HL-60/S4 treated with retinoic acid at 250 ng/mL for 4 days and 3 days (cell line): ENCODE measurements at regions not wholly inside any gene's neighbourhood (a gene's known extent, or its start where the extent isn't known, plus 50 kb on each side); places are given as distances from the start of the nearest gene placed in this dataset.
"Not testable (repeated sequence)": the region's sequence is repeated elsewhere in the genome, so short reads cannot be mapped to it uniquely, and the experiment has no call there.

Experiments
- in situ Hi-C: fragments of 300-500 bp; cut with MboI; formaldehyde crosslinking; loops from 2 replicates; pipeline ENCODE4 v1.7.0; 2022; ENCODE audit warnings: low sequenced_read_pairs

DNA sequence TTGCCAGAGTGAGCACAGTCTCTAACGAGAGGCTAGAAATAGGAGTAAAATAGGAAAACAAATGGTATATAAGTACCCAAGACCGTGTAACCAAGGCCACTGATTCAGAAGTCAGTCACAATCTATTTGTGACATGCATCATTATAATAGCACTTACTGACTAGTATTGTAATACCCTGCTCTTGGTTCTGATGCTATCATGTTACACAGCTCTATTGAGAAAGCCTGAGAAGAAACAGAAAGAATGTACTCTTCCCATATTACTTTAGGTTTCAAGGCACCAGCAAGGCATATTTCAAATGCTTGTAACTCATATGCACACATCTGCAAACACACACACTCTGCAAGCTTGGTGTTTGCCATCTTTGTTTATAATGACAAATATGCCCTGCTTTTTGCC lies 746.4 kb downstream of the SLC4A3 start:
- in situ Hi-C loops: no loop called here

DNA sequence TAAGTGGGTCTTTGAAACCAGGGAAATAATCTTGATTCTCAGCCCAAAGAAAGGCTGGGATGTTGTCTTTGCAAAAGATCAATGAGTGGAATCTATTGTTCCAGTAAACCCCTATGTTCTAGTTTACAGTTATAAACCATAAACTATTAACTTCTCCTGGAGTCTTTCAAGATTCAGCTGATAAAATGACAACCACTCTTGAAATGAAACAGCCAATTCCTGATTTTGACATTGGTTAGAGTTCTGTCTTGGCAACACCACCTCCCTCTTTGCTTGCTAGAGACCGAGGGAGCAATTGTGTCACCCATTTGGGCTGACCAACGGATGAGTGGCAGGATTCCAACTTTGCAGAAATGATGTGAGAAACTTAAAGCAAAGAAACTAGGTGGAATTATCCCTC lies 746.9 kb downstream of the SLC4A3 start:
- in situ Hi-C loops: no loop called here

DNA sequence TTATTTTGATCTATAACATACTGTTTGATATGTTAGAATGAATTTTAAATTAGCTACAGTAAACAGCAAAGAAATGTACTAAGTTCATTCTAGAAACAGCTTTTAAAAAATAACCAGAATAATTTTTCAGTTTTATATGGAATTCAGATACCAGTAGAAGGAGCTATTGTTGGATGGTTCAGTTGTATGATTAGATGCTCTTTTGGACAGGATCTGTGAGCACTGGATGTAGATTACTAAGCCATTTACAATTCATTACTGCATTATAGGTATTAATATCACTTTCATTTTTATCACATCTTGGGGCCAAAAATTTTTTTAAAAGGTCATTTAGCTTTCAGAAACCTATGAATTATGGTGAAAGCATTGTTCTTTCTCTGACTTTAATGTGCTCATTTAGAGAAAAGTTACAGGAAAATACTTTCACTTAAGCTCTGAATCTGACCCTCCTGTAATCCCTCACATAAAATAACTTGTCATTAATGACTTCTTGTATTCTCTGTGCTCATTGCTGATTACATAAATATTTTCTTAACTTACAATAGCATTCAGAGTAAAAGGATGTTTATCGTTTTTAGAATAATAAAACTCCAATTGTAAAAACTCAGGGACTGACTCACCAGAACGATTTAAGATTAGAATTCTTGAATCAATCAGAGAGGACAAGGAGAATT lies 750.2 kb downstream of the SLC4A3 start:
- in situ Hi-C loops: no loop called here

DNA sequence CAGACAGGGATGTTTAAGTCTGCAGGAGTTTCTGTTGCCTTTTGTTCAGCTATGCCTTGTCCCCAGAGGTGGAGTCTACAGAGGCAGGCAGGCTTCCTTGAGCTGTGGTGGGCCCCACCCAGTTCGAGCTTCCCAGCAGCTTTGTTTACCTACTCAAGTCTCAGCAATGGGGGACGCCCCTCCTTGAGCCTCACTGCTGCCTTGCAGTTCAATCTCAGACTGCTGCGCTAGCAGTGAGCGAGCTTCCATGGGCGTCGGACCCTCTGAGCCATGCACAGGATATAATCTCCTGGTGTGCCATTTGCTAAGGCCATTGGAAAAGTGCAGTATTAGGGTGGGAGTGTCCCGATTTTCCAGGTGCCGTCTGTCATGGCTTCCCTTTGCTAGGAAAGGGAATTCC lies 760.3 kb downstream of the SLC4A3 start:
- in situ Hi-C loops: not testable (repeated sequence)

DNA sequence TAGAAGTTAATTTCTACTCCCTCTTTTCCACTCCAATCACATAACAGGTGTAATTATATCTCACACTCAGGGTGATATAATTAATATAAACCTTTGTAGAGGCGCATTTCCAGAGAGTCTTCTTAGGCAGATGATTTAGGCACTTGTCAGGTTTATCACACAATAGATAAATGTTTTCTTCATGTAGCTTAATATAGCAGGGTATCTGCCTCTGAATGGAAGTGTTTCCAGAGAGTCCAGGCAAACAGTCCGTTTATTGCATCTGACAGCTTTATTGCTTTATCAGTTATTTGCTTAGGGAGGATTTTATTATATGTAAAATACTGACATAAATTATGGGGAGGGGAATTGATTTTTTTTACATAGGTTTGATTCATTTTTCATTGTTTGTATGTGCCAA lies 766.3 kb downstream of the SLC4A3 start:
- in situ Hi-C loops: no loop called here

DNA sequence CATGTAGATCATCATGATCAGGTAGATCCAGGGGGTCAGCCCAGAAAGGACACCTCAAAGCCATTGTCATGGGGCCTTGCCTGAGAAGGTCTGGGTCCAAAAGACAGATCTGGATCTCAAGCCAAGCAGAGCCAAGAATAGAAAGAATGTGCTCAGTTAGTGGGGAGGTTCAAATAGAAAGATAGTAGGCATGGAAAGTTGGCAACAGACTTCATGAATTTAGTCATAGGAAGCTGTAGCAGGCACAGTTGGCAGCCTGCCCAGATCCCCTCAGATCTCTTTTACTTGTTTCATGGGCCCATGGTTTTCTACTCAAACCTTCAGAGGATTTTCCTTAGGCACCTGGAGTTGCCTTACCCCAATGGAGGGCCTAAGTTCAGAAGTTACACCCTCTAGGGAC lies 767.0 kb downstream of the SLC4A3 start:
- in situ Hi-C loops: no loop called here

DNA sequence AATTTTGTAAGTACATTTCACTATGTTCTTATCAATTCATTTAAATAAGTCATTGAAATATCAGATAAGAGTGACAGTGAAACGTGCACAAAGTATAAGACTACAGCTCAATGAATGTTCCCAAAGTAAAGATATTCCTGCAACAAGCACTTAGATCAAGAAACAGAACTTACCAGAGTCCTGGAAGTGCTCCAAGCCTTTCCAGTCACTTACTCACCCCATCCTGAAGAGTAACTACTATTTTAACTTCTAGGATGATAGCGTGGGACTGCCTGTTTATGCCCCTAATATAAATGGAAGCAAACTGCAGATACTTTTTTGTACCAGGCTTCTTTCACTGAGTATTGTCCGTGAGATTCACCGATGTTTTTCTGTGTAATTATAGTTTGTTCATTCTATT lies 768.9 kb downstream of the SLC4A3 start:
- in situ Hi-C loops: no loop called here

DNA sequence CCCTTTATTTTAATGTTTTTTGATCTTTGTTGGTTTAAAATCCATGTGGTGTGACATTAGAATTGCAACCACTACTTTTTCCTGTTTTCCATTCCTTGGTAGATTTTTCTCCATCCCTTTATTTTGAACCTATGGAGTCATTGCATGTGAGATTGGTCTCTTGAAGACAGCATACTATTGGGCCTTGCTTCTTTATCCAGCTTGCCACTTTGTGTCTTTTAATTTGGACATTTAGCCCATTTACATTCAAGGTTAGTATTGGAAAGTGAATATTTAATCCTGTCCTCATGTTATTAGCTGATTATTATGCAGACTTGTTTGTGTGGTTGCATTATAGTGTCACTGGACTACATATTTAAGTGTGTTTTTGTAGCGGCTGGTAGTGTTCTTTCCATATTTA lies 782.9 kb downstream of the SLC4A3 start:
- in situ Hi-C loops: no loop called here

DNA sequence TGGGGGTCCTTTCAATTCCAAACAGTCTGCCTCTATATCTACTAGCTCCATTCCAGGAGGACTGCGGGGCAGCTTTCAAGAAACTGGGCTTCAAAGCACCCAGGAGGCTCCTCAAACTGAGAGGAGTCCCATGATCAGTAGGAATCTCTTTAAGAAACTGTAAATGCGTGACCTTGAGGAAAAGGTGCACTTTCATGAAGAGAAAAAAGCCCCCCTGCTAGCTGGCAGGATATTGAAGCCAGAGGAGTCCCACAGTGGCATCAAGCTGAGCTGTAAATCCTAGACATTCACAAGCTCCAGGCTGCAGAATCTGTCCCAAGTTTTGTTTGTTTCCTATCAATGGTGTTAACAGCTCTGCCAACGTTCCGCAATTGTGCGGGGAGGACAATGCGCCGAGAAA lies 790.1 kb downstream of the SLC4A3 start:
- in situ Hi-C loops: no loop called here

DNA sequence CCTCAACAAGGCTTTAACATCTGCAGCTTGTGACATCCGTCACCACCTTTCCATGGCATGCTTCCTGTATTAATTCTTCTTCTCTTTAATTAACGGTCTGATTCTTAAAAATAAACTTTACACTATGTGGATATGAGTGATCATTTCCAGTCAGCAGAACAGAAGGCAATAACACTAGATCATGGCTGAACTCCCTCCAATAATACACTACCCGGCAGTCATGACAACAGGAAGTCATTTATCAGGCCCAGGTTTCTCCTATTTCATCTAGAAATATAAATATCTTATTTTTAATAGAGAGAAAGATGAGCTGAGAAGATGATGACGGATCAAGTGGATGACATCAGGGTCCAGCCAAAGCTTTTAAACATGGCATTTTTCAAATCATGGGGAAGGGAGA lies 792.2 kb downstream of the SLC4A3 start:
- in situ Hi-C loops: no loop called here

DNA sequence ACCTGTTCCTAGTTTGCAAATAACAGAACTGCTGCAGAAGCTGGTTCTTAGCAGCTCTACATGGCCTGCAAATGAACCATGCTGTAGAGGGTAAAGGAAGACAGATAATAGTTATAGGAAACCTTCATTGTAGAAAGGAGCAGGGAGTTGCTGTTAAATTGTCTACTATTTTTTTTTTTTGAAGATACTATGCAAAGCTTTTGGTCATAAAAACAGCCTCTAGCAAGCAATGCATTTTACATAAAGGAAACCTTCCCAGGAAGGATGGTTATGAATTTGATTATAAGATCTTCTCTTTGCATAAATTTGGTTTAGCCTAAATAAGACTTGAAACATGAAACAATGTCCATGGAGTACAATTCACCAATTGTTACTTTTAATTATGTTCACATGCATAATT lies 793.4 kb downstream of the SLC4A3 start:
- in situ Hi-C loops: no loop called here

DNA sequence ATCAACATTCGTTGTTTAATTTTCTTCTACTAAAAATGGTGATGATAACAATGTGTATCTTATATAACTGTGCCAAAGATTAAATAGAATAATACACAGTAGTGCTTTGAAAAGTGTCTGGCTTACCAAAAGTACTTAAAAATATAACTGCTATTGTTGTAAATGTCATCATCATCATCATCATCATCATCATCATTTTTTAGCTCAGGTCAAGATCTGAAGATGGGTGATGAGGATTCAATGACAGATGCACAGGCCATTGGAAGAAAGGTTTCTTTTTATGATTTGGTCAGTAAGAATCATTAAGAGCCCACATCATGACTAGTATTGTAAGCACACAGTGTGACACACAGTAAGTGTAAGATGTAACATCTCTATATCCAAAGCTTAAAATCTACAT lies 795.2 kb downstream of the SLC4A3 start:
- in situ Hi-C loops: no loop called here

DNA sequence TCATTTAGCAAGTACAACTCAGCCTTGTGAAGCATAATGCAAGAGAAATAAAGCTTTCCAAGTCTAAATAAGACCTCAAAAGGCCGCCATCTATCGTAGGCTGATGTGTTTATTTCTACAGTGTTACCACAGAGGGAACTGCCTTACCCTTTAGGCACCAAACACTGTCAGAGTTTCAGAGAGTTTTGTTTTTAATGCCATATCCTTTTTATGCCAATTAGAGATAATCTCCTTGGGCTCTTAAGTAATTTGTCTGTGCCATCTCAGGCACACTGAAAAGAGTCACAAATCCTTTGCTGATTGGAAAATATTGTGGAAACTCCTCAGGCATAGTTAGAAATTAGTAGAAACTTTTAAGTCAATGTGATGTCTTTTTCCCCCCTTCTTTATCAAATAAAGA lies 797.1 kb downstream of the SLC4A3 start:
- in situ Hi-C loops: no loop called here

DNA sequence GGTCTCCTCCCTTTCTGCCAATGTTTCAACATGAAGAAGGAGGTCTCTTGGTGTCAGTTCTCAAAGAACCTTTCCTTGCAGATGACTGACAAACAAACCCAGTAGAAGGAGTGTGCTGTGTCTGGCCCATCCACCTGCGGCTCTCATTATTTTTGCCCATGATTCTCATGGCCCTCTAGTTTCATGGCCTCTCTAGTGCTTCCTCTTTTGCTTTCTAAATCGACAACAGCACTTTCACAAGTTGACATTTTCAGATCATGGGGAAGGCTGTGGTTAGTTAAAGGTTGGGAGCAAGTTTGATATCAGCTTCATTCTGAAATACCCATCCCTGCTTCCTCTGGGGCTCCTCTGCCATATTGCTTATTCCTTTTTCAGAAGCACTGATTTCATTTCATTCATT lies 805.2 kb downstream of the SLC4A3 start:
- in situ Hi-C loops: no loop called here

DNA sequence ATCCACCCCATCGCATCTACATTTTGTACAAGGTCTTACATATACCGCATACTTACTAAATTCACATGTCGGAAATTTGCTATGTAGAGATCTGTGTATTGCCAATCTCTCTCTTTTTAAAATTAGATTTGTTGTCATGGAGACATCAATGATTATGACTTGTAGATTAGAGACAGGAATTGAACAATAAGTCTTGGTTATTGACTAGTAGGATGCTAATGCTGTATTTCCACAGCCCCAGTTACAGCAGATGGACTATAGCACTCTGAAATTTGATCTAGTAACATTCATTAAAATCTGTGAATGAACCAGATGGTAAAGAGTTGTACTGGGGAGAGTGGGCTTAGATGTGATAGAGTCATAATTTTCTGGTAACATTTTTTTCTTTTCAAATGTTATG lies 805.7 kb downstream of the SLC4A3 start:
- in situ Hi-C loops: no loop called here

DNA sequence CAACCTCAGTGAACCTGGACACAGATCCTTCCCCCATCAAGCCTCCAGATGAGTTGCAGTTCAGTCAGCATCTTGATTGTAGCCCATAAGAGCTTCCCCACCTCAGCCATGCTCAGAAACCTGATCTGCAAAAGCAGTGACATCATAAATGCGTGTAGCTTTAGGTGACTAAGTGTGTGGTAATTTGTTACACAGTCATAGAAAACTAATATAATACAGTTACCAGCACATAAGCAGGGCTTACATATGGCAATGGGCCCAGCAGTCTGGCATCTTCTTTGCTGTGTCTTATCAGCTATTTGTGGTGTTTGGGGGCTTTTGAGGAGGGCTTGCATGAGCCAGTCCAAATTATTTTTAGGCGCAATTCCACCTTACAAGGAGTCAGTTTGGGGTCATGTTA lies 807.0 kb downstream of the SLC4A3 start:
- in situ Hi-C loops: no loop called here

DNA sequence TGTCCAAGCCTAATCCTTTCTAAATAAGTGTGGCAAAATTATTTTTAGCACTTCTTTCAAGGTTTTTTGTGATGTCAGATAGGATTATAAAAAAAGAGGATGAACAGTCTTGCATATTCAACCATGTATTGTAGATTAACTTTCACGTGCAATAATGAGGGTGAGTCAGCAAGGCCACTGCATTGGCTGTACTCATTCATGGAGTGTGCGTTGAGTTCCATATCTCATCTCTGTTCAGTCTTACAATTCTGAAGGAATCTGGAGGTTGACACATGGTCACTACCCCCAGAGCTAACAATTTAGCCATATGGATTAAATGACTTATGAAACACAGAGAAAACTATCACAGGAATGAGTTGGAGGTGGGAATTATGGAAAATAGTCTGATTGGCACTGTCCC lies 810.5 kb downstream of the SLC4A3 start:
- in situ Hi-C loops: no loop called here

DNA sequence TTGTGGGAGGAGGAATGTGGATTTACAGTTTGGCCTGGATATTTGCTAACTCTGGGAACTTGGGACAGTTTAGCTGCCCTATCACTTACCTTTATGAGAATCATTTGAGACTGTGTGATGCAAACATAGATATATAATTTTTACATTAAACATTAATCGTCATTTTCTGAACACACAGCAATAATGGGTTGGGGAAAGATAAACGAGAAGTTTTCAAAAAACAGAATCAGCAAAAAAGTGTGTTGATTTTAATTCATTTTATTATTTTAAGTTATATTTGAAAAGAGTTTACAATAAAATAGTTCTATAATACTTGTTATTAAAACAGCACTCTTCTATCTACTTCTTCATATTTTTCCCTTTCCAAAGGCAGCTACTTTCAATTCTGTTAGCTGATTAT lies 813.3 kb downstream of the SLC4A3 start:
- in situ Hi-C loops: no loop called here

DNA sequence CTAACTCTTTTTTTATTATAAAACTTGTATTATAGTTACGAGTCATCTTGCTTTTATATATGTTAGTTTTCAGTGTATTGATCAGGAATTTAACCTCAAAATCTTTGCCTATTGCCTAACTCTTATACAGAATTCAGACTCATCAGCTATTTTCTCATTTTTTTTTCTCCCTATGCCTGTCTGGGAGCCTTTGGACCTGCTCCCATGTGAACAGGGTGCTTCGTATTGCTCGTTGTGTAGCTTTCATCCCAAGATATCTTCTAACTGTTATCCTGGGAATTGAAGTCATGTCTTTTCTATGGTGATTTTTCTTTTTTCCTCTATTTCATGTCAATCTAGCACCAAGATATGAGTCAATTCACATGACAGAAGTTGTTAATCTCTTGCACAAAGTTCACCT lies 814.0 kb downstream of the SLC4A3 start:
- in situ Hi-C loops: no loop called here

DNA sequence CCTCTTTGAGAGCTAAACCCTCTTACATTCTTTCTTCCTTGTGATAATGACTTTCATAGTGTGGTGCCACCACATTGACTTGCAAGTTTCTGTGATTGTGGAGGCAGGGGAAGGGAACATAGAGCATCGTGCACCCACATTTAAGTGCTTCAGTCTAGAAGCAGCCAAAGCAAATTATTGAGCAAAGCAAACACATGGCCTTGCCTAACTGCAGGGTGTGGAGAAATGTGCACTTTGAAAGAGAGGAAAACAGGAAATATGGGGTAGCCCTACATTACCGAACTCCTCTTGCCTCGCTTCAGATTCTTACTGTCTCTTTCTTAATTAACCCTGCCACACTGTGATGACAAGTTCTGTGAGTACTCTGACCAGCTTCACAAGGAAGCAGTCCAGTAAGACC lies 814.6 kb downstream of the SLC4A3 start:
- in situ Hi-C loops: no loop called here

DNA sequence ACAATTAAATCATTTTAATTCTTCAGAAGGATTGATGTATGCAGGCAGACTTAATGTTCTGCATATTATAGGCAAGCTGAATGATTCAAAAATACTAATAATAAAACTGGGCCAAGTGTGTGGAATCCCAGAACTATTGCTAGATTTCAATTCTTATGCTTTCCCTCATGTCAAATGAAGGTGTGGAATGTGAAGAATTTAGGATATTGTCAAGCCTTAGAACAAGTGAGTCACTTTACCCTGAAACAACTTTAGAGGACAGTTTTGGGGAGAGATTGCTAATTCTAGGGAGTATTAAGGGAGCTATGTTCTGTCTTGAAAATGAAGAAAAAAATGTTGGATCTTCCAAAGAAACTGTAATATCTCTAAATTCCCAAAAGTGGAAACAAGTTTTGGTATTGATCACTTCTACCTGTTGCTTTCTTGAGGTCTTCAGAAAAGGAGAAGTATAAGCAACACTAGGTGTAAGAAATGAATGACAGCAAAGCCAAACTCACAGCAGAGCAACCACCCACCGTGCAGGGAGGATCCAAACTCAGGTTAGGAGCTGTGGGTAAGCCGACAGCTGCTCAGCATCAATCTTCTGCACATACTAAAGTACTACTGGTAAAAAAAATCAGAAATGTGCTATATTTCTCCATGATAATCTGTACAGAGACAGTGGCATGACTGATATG lies 818.1 kb downstream of the SLC4A3 start:
- in situ Hi-C loops: no loop called here

DNA sequence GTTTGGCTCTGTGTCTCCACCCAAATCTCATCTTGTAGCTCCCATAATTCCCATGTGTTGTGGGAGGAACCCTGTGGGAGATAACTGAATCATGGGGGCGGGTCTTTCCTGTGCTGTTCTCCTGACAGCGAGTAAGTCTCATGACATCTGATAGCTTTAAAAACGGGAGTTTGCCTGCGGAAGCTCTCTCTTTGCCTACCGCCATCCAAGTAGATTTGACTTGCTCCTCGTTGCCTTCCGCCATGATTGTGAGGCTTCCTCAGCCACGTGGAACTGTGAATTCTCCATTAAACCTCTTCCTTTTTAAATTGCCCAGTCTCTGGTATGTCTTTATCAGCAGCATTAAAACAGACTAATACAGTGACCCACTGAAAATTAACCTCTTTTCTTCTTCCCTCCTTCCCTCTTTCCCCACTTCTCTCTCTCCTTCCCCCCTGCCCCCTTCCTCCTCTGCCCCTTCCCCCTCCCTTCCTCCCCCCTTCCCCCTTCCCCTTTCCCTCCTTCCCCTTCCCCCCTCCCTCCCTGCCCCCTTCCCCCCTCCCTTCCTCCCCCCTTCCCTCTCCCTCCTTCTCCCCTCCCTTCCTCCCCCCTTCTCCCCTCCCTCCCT lies 818.8 kb downstream of the SLC4A3 start:
- in situ Hi-C loops: no loop called here

DNA sequence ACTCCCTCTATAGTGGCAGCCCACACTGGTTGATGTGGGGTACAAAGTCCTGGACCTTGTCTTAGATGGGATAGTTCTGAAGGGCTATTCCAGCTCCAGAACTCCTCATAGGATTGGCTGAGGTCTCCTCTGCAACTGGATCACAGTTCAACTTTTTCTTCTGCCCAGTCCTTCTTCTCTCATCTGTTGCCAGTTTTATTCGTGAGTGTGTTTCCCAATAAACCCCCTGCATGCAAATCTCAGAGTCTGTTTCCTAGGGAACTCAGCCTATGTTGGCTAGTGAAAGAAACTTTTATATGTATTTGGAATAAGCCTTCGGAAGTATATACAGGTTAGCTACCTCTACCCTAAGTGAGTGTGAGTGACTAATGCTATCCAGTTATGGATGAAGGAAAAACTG lies 823.4 kb downstream of the SLC4A3 start:
- in situ Hi-C loops: no loop called here
